ENCODE measurements at regions not wholly inside any gene's neighbourhood (a gene's known extent, or its start where the extent isn't known, plus 50 kb on each side); places are given as distances from the start of the nearest gene placed in this dataset.

GRCh38 chrX:118215346-118215745, 98.7 kb upstream of the KLHL13 start:
- TF ChIP-seq POLR2A (IDR thresholded peaks at IDR 0.05) (no peak), CTCF (IDR thresholded peaks at IDR 0.05) (no peak)

All from uterus (tissue), 2 donors.